ENCODE measurements at regions not wholly inside any gene's neighbourhood (a gene's known extent, or its start where the extent isn't known, plus 50 kb on each side); places are given as distances from the start of the nearest gene placed in this dataset.

DNA sequence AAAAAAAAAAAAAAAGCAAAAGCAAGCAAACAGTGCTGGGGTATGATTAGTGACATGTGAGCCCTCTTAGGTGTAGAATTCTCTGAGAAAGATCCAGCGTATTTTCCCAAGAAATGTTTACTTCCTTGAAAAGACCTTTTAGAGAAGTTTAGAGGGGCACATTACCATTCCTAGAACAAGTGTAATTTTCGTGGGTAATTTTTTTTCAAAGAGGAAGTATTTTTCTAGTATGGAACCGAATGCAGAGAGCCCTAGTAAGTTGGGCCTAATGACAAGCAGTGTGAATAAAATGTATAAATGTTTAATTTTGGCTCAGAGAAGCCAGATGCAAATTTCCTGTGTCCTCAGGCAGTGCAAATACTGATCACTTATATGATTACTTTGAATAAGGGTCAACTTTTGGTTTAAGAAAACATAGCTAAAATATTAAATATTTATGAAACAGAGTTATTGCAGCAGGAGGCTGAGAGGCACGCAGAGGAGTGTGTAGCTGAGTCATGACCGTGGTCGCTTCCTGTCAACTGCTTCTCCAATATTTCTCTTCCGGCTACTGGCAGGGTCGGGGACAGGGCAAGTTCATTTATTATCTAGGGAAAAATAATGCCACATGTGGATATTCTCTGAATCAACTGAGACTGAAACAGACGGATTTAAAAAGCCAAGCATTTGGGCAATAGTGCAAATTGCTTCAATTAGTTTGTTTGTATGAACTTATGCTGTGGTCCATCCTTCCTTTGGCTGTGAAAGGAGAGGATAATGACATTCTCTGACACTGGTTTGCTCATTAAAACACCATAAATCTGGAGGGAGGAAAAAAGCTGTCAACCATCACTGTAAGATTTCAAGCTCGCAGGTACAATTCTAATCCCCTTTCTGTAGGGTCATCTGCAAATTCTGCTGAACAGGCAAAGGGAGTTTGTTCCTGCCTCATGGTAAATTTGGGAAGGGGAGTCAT, 495.2 kb downstream of the GLRX3 start:
- no peaks in the 10 kb centered on the region for H3K27me3 ChIP-seq (ENCODE audit: low read depth, low read length)
- TF ChIP-seq, protein P1, sequence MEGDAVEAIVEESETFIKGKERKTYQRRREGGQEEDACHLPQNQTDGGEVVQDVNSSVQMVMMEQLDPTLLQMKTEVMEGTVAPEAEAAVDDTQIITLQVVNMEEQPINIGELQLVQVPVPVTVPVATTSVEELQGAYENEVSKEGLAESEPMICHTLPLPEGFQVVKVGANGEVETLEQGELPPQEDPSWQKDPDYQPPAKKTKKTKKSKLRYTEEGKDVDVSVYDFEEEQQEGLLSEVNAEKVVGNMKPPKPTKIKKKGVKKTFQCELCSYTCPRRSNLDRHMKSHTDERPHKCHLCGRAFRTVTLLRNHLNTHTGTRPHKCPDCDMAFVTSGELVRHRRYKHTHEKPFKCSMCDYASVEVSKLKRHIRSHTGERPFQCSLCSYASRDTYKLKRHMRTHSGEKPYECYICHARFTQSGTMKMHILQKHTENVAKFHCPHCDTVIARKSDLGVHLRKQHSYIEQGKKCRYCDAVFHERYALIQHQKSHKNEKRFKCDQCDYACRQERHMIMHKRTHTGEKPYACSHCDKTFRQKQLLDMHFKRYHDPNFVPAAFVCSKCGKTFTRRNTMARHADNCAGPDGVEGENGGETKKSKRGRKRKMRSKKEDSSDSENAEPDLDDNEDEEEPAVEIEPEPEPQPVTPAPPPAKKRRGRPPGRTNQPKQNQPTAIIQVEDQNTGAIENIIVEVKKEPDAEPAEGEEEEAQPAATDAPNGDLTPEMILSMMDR (IDR thresholded peaks at IDR 0.05; ENCODE audit: low read depth, low read length): no peak
- no peak for TF ChIP-seq EZH2phosphoT487 (IDR thresholded peaks at IDR 0.05; ENCODE audit: low read depth)
- no peak overlapping the region for H3K27ac ChIP-seq (ENCODE audit: low read length)
- H3K9me3 ChIP-seq (ENCODE audit: insufficient read depth, low read length): no peaks in the 10 kb centered on the region
- no peaks in the 10 kb centered on the region for H4K20me1 ChIP-seq (ENCODE audit: insufficient read depth, low read length)
- H2AFZ ChIP-seq (ENCODE audit: low read depth, low read length): no peak overlapping the region
- H3K79me2 ChIP-seq (ENCODE audit: low read length): no peaks in the 10 kb centered on the region
- no peak overlapping the region for H3K4me2 ChIP-seq (ENCODE audit: low read length)
- no peaks in the 10 kb centered on the region for H3K36me3 ChIP-seq (replicated peaks; ENCODE audit: low read depth, low read length)
- H3K4me3 ChIP-seq (ENCODE audit: low read length): no peak overlapping the region
- no peak overlapping the region for H3K9ac ChIP-seq (ENCODE audit: low read length)
- no peaks in the 10 kb centered on the region for H3K4me1 ChIP-seq (ENCODE audit: low read length)

DNA sequence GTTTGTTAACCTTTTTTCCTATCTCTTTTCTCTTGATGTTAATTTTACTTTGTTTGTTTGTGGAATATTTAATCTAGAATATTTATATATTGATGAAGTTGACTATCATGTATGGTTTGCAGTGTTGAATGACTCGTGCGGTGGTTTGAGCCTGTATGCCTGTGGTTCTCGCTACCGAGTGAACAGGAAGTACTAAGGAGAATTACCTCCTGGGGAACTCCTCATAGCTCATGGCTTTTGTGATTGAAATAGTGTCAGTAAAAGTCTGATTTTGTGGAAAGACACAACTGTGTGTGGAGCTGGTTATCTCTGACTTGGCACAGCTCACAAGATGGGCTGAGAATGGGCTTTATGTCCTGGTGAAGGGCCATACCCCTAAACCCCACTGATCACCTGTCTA, 498.6 kb downstream of the GLRX3 start:
- Histone ChIP-seq H4K20me1 (ENCODE audit: insufficient read depth, low read length) (no peaks in the 10 kb centered on the region), H3K27me3 (ENCODE audit: low read depth, low read length) (no peaks in the 10 kb centered on the region), H2AFZ (ENCODE audit: low read depth, low read length) (no peak overlapping the region), H3K9me3 (ENCODE audit: insufficient read depth, low read length) (no peaks in the 10 kb centered on the region), H3K4me1 (ENCODE audit: low read length) (no peaks in the 10 kb centered on the region), H3K4me3 (ENCODE audit: low read length) (no peak overlapping the region), H3K36me3 (replicated peaks; ENCODE audit: low read depth, low read length) (no peaks in the 10 kb centered on the region), H3K4me2 (ENCODE audit: low read length) (no peak overlapping the region), H3K79me2 (ENCODE audit: low read length) (no peaks in the 10 kb centered on the region), H3K9ac (ENCODE audit: low read length) (no peak overlapping the region), H3K27ac (ENCODE audit: low read length) (no peak overlapping the region)
- no peak for TF ChIP-seq EZH2phosphoT487 (IDR thresholded peaks at IDR 0.05; ENCODE audit: low read depth)
- TF ChIP-seq, protein P1 (IDR thresholded peaks at IDR 0.05; ENCODE audit: low read depth, low read length): no peak

DNA sequence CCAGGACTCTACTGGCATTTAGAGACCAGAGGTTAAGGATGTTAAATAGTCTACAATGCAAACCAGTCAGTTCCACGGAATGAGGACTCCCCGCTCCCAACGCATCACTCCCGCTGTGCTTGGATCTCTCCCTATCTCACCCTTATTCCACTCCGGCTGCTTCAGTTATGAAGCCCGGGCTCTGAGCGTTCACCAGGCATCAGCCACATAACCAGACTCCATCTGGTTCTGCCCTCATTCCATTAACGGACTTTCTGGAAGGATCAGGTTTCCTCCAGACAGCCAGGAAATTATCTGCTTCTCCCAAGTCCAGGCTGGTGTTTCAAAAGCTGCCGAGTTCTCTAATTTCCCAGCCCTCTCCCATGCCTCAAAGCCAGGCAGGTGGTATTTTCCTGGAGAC, 499.3 kb downstream of the GLRX3 start:
- H3K27me3 ChIP-seq (ENCODE audit: low read depth, low read length): no peaks in the 10 kb centered on the region
- no peak overlapping the region for H3K27ac ChIP-seq (ENCODE audit: low read length)
- no peaks in the 10 kb centered on the region for H4K20me1 ChIP-seq (ENCODE audit: insufficient read depth, low read length)
- no peaks in the 10 kb centered on the region for H3K9me3 ChIP-seq (ENCODE audit: insufficient read depth, low read length)
- H3K4me2 ChIP-seq (ENCODE audit: low read length): no peak overlapping the region
- no peak for TF ChIP-seq EZH2phosphoT487 (IDR thresholded peaks at IDR 0.05; ENCODE audit: low read depth)
- TF ChIP-seq, protein P1 (IDR thresholded peaks at IDR 0.05; ENCODE audit: low read depth, low read length): no peak
- H2AFZ ChIP-seq (ENCODE audit: low read depth, low read length): no peak overlapping the region
- no peaks in the 10 kb centered on the region for H3K4me1 ChIP-seq (ENCODE audit: low read length)
- no peak overlapping the region for H3K9ac ChIP-seq (ENCODE audit: low read length)
- no peaks in the 10 kb centered on the region for H3K36me3 ChIP-seq (replicated peaks; ENCODE audit: low read depth, low read length)
- no peak overlapping the region for H3K4me3 ChIP-seq (ENCODE audit: low read length)
- no peaks in the 10 kb centered on the region for H3K79me2 ChIP-seq (ENCODE audit: low read length)

DNA sequence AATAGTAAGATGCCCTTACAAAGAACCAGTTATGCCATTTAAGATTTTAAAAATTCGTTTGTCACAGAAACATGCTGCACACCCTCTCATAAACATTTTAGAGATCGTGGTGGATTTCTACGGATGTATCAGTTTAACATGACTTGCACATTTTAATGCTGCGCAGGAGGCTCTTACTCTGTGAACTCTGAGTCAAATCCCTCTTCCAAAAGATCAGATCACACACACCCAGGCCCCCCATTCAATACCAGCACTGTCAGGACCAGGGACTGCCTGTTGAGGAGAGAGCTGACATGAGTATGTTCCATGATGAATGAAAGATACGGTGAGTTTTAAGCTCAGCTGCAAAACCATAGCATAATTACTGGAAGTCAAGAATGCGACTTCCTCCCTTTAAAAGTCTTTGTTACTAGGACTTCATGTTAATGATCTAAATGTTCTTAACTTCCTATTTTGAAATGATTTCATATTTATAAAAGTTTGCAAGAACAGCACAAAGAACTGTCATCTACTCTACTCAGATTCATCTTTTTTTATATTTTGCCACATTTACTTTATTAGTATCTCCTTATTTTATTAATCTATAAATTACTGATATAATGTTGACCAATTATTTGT, 500.2 kb downstream of the GLRX3 start:
- no peaks in the 10 kb centered on the region for H3K27me3 ChIP-seq (ENCODE audit: low read depth, low read length)
- H3K36me3 ChIP-seq (replicated peaks; ENCODE audit: low read depth, low read length): no peaks in the 10 kb centered on the region
- TF ChIP-seq EZH2phosphoT487 (IDR thresholded peaks at IDR 0.05; ENCODE audit: low read depth): no peak
- TF ChIP-seq, protein P1 (IDR thresholded peaks at IDR 0.05; ENCODE audit: low read depth, low read length): no peak
- H3K27ac ChIP-seq (ENCODE audit: low read length): no peak overlapping the region
- no peaks in the 10 kb centered on the region for H4K20me1 ChIP-seq (ENCODE audit: insufficient read depth, low read length)
- H2AFZ ChIP-seq (ENCODE audit: low read depth, low read length): no peak overlapping the region
- H3K4me2 ChIP-seq (ENCODE audit: low read length): no peak overlapping the region
- no peak overlapping the region for H3K9ac ChIP-seq (ENCODE audit: low read length)
- H3K9me3 ChIP-seq (ENCODE audit: insufficient read depth, low read length): no peaks in the 10 kb centered on the region
- no peaks in the 10 kb centered on the region for H3K79me2 ChIP-seq (ENCODE audit: low read length)
- no peaks in the 10 kb centered on the region for H3K4me1 ChIP-seq (ENCODE audit: low read length)
- H3K4me3 ChIP-seq (ENCODE audit: low read length): no peak overlapping the region

Measured in OCI-LY3 (cell line).